Activated T-cell treated with anti-CD3 and anti-CD28 coated beads, Interleukin-2, amount 50 U/mL, for 4 hours (primary cell): ENCODE measurements at regions not wholly inside any gene's neighbourhood (a gene's known extent, or its start where the extent isn't known, plus 50 kb on each side); places are given as distances from the start of the nearest gene placed in this dataset.

Experiments
- ATAC-seq, 2 donors: fragments of 200-7000 bp; cut with Tn5 transposase; one replicate each; pipeline ENCODE4 v1.10.0; 2021
- DNase-seq: peaks from one replicate; pipeline ENCODE4 v3.0.0-alpha.2; 2020
- H3K27me3 Mint-ChIP-seq: one replicate; pipeline ENCODE4 v1.8.0; 2021; ENCODE audit warnings: low read depth, mixed read lengths
- H3K36me3 Mint-ChIP-seq: one replicate; pipeline ENCODE4 v1.8.0; 2022; ENCODE audit warnings: mixed read lengths; ENCODE audit not compliant: insufficient read depth
- H3K4me1 Mint-ChIP-seq: one replicate; pipeline ENCODE4 v1.8.0; 2021; ENCODE audit warnings: low read depth, mixed read lengths
- H3K4me3 Mint-ChIP-seq: one replicate; pipeline ENCODE4 v1.8.0; 2021; ENCODE audit warnings: mild to moderate bottlenecking, moderate library complexity, mixed read lengths
- H3K9me3 Mint-ChIP-seq: one replicate; pipeline ENCODE4 v1.8.0; 2021; ENCODE audit warnings: mixed read lengths

- no peak overlapping the region for H3K4me3 Mint-ChIP-seq
- peaks cover 9% of the 10 kb centered on the region for H3K9me3 Mint-ChIP-seq
- H3K4me1 Mint-ChIP-seq = no peaks in the 10 kb centered on the region
- DNase-seq (no peak), ATAC-seq (no peak)
- no peaks in the 10 kb centered on the region for H3K36me3 Mint-ChIP-seq
- H3K27me3 Mint-ChIP-seq = peaks cover 18% of the 10 kb centered on the region
Measured at GRCh38 chr20:24763386-24764026, 185.6 kb upstream of the CST7 start.

GRCh38 chr20:24764027-24764793, 184.9 kb upstream of the CST7 start:
- ATAC-seq (no peak), DNase-seq (no peak)
- Mint-ChIP-seq H3K27me3 (peaks cover 18% of the 10 kb centered on the region), H3K4me1 (no peaks in the 10 kb centered on the region), H3K4me3 (no peak overlapping the region), H3K9me3 (peaks cover 9% of the 10 kb centered on the region), H3K36me3 (no peaks in the 10 kb centered on the region)

GRCh38 chr20:24764794-24765202, 184.3 kb upstream of the CST7 start:
- no peak for DNase-seq
- H3K4me3 Mint-ChIP-seq = no peak overlapping the region
- no peaks in the 10 kb centered on the region for H3K36me3 Mint-ChIP-seq
- no peak for ATAC-seq
- peaks cover 18% of the 10 kb centered on the region for H3K27me3 Mint-ChIP-seq
- H3K4me1 Mint-ChIP-seq = no peaks in the 10 kb centered on the region
- H3K9me3 Mint-ChIP-seq = peaks cover 9% of the 10 kb centered on the region

DNA sequence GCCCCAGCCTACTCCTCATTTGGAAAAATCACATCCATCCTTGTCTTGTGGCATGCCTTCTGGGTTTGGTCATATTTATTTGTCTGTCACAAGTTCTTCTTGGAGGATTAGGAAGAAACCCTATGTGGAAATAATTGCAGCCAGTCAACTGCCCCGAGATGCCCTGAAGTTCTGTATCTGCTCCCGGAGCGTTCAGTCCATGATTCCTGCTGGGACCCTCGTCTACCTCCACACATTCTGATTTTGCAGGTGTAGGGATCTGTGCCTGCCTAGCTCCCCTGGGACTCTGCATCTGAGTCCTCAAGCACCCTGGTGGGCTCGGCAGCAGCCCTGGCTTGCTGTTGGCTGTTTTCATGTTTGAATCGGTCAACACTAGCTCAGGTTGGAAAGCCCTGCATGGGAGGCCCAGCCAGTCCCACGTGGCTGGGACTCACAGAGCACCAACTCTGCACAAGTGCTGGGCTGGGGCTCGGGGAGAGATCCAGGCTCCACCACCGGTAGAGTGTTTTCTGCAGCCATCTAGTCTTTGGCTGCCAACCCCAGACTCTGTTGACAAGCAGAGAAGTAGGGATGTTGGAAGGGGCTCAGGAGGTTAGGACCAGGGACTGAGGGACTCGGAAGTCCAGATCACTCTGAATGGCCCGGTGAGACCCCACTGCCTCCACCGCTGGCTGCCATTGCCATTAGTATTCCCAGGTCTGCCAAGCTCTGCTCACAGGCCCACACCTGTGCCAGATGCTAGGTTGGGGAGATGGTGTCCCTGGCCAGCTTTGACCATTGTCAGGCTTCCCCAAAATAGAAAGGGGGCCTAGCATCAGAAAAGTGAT, 183.5 kb upstream of the CST7 start:
- Mint-ChIP-seq H3K4me1 (no peaks in the 10 kb centered on the region), H3K27me3 (peaks cover 15% of the 10 kb centered on the region), H3K4me3 (no peak overlapping the region), H3K9me3 (peaks cover 4% of the 10 kb centered on the region), H3K36me3 (no peaks in the 10 kb centered on the region)
- DNase-seq (no peak), ATAC-seq (no peak)

GRCh38 chr20:24766143-24766527, 182.9 kb upstream of the CST7 start:
- H3K4me1 Mint-ChIP-seq = no peaks in the 10 kb centered on the region
- ATAC-seq (no peak), DNase-seq (no peak)
- H3K4me3 Mint-ChIP-seq = no peak overlapping the region
- no peaks in the 10 kb centered on the region for H3K36me3 Mint-ChIP-seq
- H3K27me3 Mint-ChIP-seq = peaks cover 19% of the 10 kb centered on the region
- H3K9me3 Mint-ChIP-seq = no peaks in the 10 kb centered on the region

DNA sequence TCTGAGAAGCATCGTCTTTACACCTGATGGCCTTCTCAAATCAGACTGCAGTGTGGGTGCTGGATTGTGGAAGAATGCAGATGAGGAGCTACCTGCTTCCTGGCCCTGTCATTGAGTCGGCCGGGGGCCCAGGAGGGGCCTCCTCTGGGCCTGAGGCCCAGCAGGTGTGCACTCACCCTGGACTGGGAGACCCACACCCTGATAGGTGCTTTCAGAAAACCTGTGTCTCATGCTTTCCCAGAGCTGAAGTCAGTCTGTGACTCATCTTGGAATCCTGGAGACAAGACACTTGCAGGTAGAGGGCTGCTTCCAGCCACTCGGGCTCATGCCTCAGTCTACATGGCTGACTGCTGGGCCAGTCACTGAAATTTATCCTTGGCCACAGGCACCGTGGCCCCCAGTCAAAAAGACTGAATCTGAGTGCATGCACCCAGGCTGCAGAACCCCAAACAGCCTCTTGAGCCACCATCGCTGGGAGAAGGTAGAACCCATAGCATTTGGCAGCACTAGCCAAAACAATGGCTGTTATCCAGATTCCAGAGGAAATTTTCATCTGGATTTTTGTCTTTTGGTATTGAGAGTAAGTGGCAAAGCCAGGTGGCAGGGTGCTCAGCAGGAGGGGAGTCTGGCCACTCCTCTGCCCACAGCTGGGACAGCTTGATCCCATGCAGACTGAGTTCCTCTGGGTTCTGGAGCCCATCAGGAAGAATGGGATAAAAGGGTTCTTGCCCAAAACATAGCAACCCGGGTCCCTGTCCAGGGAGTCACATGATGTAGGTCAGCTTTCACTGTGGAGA, 182.0 kb upstream of the CST7 start:
- ATAC-seq (no peak), DNase-seq (no peak)
- H3K4me3 Mint-ChIP-seq = no peak overlapping the region

GRCh38 chr20:24767623-24768100, 181.4 kb upstream of the CST7 start:
- ATAC-seq = no peak

More for the DNA sequence above, 182.0 kb upstream of the CST7 start:
- Mint-ChIP-seq H3K36me3 (no peaks in the 10 kb centered on the region), H3K9me3 (no peaks in the 10 kb centered on the region), H3K4me1 (no peaks in the 10 kb centered on the region), H3K27me3 (peaks cover 28% of the 10 kb centered on the region)

DNA sequence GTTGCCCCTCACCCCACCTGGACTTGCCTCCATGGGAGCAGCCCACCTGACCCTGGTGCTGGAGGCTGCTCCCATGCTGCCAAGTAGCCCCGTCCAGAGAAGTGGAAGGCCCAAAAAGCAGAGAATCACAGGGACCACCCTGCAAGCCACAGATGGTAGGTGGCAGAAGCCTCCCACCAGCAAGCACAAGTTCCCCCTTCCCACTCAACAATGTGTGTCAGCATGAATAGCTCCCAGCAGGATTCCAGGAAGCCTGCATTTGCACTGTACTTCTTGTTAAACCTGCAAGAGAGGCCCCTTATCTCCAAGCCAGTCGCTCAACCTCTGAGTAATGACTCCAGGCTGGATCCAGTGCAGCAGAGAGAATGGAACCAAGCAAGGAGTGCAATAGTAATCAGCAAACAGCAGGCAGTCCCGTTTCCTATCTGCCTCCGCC, 180.8 kb upstream of the CST7 start:
- Mint-ChIP-seq H3K4me1 (no peaks in the 10 kb centered on the region), H3K9me3 (no peaks in the 10 kb centered on the region), H3K36me3 (no peaks in the 10 kb centered on the region), H3K4me3 (no peak overlapping the region), H3K27me3 (peaks cover 27% of the 10 kb centered on the region)
- ATAC-seq (no peak), DNase-seq (no peak)

More at GRCh38 chr20:24767623-24768100, 181.4 kb upstream of the CST7 start:
- Mint-ChIP-seq H3K9me3 (no peaks in the 10 kb centered on the region), H3K27me3 (peaks cover 29% of the 10 kb centered on the region), H3K4me1 (no peaks in the 10 kb centered on the region), H3K36me3 (no peaks in the 10 kb centered on the region), H3K4me3 (no peak overlapping the region)
- no peak for DNase-seq

DNA sequence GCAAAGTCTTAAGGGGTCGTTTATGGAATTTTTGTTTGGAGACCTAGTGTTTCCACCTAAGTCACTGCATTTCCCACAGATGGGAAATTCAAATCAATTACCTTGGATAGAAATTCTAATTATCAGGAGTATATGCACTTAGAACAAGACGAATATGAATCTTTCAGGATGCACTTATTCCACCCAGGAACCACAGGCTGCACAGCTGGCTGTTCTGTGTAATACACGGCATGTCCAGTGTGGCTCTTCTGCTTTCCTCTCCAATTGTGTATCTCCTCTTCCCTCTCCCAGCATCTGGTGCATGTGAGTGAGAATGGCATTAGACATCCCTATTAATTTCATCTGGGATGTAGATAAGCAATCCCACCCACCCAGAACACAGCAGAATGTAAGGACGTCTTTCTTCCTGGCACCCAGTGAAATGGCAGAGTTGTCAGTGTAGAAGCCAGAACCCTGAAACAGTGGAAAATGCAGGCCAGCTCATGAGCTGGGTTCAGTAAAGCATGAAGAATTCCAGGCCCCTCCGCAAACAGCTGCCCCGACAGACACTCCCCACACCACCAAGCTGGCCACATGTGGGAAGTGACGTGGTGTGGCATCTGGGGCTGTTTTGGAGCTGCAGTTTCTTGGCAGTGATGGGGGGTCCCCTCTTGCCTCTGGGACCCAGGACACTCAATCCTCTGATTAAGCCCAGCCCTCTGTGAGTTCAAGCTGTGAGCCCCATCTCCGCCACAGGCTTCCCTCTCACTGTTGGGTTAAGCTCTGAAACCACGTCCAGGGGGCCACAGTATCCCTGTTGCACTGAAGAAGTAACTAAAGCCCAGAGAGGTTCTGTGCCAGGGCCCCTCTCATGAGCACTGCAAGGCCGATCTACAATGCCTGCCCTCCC, 180.1 kb upstream of the CST7 start:
- Mint-ChIP-seq H3K4me1 (peaks cover 2% of the 10 kb centered on the region), H3K9me3 (no peaks in the 10 kb centered on the region), H3K36me3 (no peaks in the 10 kb centered on the region), H3K27me3 (peaks cover 21% of the 10 kb centered on the region), H3K4me3 (no peak overlapping the region)
- no peak for ATAC-seq
- no peak for DNase-seq

DNA sequence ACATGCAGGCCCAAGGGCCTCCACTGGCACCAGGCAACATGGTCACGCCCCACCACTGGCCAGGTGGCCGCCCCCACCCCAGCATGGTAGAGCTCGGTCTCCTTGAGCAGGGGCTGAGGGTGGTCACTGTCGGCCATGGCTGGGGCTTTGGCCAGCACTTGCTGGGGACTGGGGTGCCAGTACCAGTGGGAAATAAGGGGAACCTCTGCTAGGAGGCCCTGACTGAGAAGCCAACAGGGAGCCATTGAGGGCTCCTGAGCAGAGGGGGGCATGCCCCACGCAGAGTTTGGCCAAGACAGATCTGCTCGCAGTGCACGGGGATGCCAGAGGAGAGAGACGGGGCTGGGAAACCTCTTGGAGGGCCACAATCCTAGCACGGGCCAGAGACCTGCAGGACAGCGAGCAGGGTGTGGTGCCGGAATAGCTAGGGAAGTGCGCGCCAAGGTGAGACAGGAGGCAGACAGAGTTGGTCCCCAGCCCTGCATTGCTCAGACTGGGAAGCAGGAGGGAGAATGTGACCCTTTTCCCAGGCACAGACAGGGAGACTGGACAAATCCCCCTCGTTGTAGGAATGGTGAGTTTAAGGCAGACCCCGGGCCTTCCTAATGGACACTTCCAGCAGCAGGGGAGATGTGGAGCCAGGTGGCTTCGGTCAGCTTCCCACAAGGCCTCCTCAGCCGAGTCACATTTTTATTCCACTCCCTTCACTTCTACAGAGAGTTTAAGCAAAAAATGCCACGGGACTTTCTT, 179.0 kb upstream of the CST7 start:
- Mint-ChIP-seq H3K4me3 (no peak overlapping the region), H3K9me3 (peaks cover 7% of the 10 kb centered on the region), H3K27me3 (peaks cover 18% of the 10 kb centered on the region), H3K4me1 (peaks cover 2% of the 10 kb centered on the region), H3K36me3 (no peaks in the 10 kb centered on the region)
- ATAC-seq (no peak), DNase-seq (no peak)

DNA sequence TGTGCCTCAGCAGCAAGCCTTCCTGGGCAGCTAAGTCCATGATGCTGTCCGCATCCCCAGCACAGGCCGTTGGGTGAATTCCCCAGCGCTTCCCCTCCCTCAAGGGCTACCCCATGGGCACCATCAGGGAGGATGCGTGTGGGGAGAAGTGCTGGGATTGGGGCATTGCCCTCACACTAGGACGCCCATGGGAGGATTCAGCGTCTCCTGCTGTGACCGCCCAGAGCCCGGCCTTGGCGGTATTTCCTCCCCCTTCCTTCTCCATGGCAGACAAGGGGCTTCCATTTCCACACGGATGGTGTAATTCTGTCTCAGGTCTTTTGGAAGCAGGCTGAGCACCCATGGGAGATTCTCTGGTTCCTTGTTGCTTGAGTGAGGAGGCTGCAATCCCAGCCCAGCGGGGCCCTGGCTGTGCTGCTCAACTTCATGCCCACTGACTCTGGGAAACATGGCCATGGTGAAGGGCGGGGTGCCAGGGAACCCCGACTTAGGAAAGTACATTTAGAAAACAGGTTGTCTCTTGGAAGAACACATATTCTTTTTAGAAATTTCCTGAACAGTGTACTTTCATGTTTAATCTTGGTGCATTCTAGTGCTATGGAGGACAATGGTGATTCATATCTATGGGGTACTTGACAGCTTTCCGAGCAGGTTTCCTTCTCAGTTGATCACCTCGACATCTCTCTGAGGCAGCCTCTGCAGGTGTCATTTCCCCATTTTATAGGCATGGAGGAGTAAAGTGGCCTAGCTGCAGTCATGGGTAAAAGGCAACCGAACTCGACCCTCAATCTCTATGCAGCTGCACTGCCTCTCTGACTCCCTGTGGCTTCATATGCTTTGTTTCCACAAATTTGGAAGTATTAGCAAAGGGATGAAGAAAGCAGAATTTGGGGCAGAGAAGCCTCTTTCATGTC, 178.2 kb upstream of the CST7 start:
- Mint-ChIP-seq H3K27me3 (peaks cover 18% of the 10 kb centered on the region), H3K9me3 (peaks cover 13% of the 10 kb centered on the region), H3K36me3 (no peaks in the 10 kb centered on the region), H3K4me1 (peaks cover 2% of the 10 kb centered on the region), H3K4me3 (no peak overlapping the region)
- no peak for ATAC-seq
- DNase-seq = no peak

GRCh38 chr20:24771542-24772061, 177.5 kb upstream of the CST7 start:
- DNase-seq (no peak), ATAC-seq (no peak)
- H3K9me3 Mint-ChIP-seq = peaks cover 13% of the 10 kb centered on the region
- peaks cover 23% of the 10 kb centered on the region for H3K27me3 Mint-ChIP-seq
- no peak overlapping the region for H3K4me3 Mint-ChIP-seq
- H3K36me3 Mint-ChIP-seq = no peaks in the 10 kb centered on the region
- peaks cover 2% of the 10 kb centered on the region for H3K4me1 Mint-ChIP-seq
